H9 (cell line): ENCODE measurements at regions not wholly inside any gene's neighbourhood (a gene's known extent, or its start where the extent isn't known, plus 50 kb on each side); places are given as distances from the start of the nearest gene placed in this dataset.

Source experiments
- DNase-seq: peaks from one replicate; pipeline ENCODE4 v3.0.0-alpha.2; 2017
- H2AFZ ChIP-seq: one replicate; pipeline ENCODE4 v1.6.1; 2013; ENCODE audit warnings: mild to moderate bottlenecking, low read length, control low read depth, moderate library complexity
- H2AK5ac ChIP-seq: 2 replicates; pipeline ENCODE4 v1.6.1; 2013; ENCODE audit warnings: low read length, control low read depth, mixed read lengths; ENCODE audit not compliant: insufficient read length
- H2BK120ac ChIP-seq: one replicate; pipeline ENCODE4 v1.6.1; 2013; ENCODE audit warnings: low read depth, mild to moderate bottlenecking, low read length, control low read depth, inconsistent platforms; ENCODE audit not compliant: poor library complexity, severe bottlenecking
- H2BK12ac ChIP-seq: 2 replicates; pipeline ENCODE4 v1.6.1; 2013; ENCODE audit warnings: low read length, control low read depth, mixed read lengths, low read depth; ENCODE audit not compliant: insufficient read length
- H2BK15ac ChIP-seq: 2 replicates; pipeline ENCODE4 v1.6.1; 2013; ENCODE audit warnings: low read depth, low read length, control low read depth
- H2BK20ac ChIP-seq: one replicate; pipeline ENCODE4 v1.6.1; 2013; ENCODE audit warnings: low read depth, mild to moderate bottlenecking, low read length, control low read depth, inconsistent platforms; ENCODE audit not compliant: poor library complexity, severe bottlenecking
- H2BK5ac ChIP-seq: 2 replicates; pipeline ENCODE4 v1.6.1; 2013; ENCODE audit warnings: low read length, control low read depth, mixed read lengths; ENCODE audit not compliant: insufficient read length
- H3K14ac ChIP-seq: 2 replicates; pipeline ENCODE4 v1.6.1; 2013; ENCODE audit warnings: low read length, control low read depth; ENCODE audit not compliant: insufficient read depth
- H3K18ac ChIP-seq: 2 replicates; pipeline ENCODE4 v1.6.1; 2013; ENCODE audit warnings: low read depth, mild to moderate bottlenecking, mixed read lengths, low read length, control low read depth; ENCODE audit not compliant: insufficient read length
- H3K23ac ChIP-seq: 2 replicates; pipeline ENCODE4 v1.6.1; 2013; ENCODE audit warnings: low read length, control low read depth, mixed read lengths, low read depth; ENCODE audit not compliant: insufficient read length
- H3K23me2 ChIP-seq: 2 replicates; pipeline ENCODE4 v1.6.1; 2013; ENCODE audit warnings: low read depth, mild to moderate bottlenecking, mixed read lengths, low read length, control low read depth; ENCODE audit not compliant: insufficient read length, poor library complexity, severe bottlenecking
- H3K27ac ChIP-seq: 2 replicates; pipeline ENCODE4 v1.5.1; 2013; ENCODE audit warnings: low read length, control low read depth, mixed read lengths, low read depth; ENCODE audit not compliant: insufficient read length
- H3K27me3 ChIP-seq: 2 replicates; pipeline ENCODE4 v1.6.1; 2013; ENCODE audit warnings: low read length, control low read depth, inconsistent platforms; ENCODE audit not compliant: insufficient read depth
- H3K4ac ChIP-seq: 2 replicates; pipeline ENCODE4 v1.6.1; 2013; ENCODE audit warnings: low read depth, mild to moderate bottlenecking, control low read depth, inconsistent platforms, low read length, moderate library complexity
- H3K4me1 ChIP-seq: 2 replicates; pipeline ENCODE4 v1.6.1; 2013; ENCODE audit warnings: low read length, control low read depth, inconsistent platforms; ENCODE audit not compliant: insufficient read depth
- H3K4me2 ChIP-seq: 2 replicates; pipeline ENCODE4 v1.6.1; 2013; ENCODE audit warnings: low read length, control low read depth, mixed read lengths; ENCODE audit not compliant: insufficient read length, insufficient read depth
- H3K56ac ChIP-seq: 2 replicates; pipeline ENCODE4 v1.6.1; 2013; ENCODE audit warnings: low read depth, mild to moderate bottlenecking, mixed read lengths, low read length, control low read depth; ENCODE audit not compliant: insufficient read length
- H3K79me1 ChIP-seq: 2 replicates; pipeline ENCODE4 v1.6.1; 2013; ENCODE audit warnings: low read depth, mild to moderate bottlenecking, moderate library complexity, low read length, control low read depth, inconsistent platforms; ENCODE audit not compliant: insufficient read depth, poor library complexity, severe bottlenecking
- H3K79me2 ChIP-seq: 2 replicates; pipeline ENCODE4 v1.6.1; 2013; ENCODE audit warnings: low read length, control low read depth, inconsistent platforms; ENCODE audit not compliant: insufficient read depth
- H3K9ac ChIP-seq: 2 replicates; pipeline ENCODE4 v1.6.1; 2013; ENCODE audit warnings: low read length, control low read depth, mixed read lengths; ENCODE audit not compliant: insufficient read length; ENCODE audit errors: extremely low read depth
- H3K9me3 ChIP-seq: one replicate; pipeline ENCODE4 v1.6.1; 2013; ENCODE audit warnings: low read depth, low read length, inconsistent platforms; ENCODE audit not compliant: control insufficient read depth
- H3T11ph ChIP-seq: one replicate; pipeline ENCODE4 v1.6.1; 2013; ENCODE audit warnings: mild to moderate bottlenecking, low read length, control low read depth, inconsistent platforms
- H4K20me1 ChIP-seq: one replicate; pipeline ENCODE4 v1.6.1; 2013; ENCODE audit not compliant: control insufficient read depth, insufficient read length, insufficient read depth
- H4K5ac ChIP-seq: 2 replicates; pipeline ENCODE4 v1.6.1; 2013; ENCODE audit warnings: low read depth, mild to moderate bottlenecking, mixed read lengths, low read length, control low read depth; ENCODE audit not compliant: insufficient read length
- H4K8ac ChIP-seq: replicated peaks from 2 replicates; pipeline ENCODE4 v1.6.1; 2013; ENCODE audit warnings: low read length, control low read depth, mixed read lengths, low read depth; ENCODE audit not compliant: insufficient read length
- H4K91ac ChIP-seq: 2 replicates; pipeline ENCODE4 v1.6.1; 2013; ENCODE audit warnings: low read depth, mild to moderate bottlenecking, moderate library complexity, mixed read lengths, low read length, control low read depth; ENCODE audit not compliant: insufficient read length
- H3K27ac Mint-ChIP-seq, 3 experiments: 2 replicates in 2 of 3; 3 replicates in 1 of 3; pipeline ENCODE4 v1.8.0; 2020 to 2021; ENCODE audit warnings: mixed read lengths in 3 of 3, mild to moderate bottlenecking in 1 of 3, moderate library complexity in 1 of 3
- H3K27me3 Mint-ChIP-seq: 2 replicates; pipeline ENCODE4 v1.8.0; 2021; ENCODE audit warnings: low read depth, mild to moderate bottlenecking, moderate library complexity, mixed read lengths
- H3K36me3 Mint-ChIP-seq, 3 experiments: 2 replicates in 2 of 3; 3 replicates in 1 of 3; pipeline ENCODE4 v1.8.0; 2020 to 2021; ENCODE audit warnings: low read depth in 3 of 3, mixed read lengths in 3 of 3; ENCODE audit not compliant: insufficient read depth in 1 of 3
- H3K4me1 Mint-ChIP-seq, 2 experiments: 2 replicates each; pipeline ENCODE4 v1.8.0; 2020; ENCODE audit warnings: mixed read lengths in 2 of 2
- H3K4me3 Mint-ChIP-seq, 2 experiments: 2 replicates in 1 of 2; 3 replicates in 1 of 2; pipeline ENCODE4 v1.8.0; 2020 to 2021; ENCODE audit warnings: mild to moderate bottlenecking in 2 of 2, mixed read lengths in 2 of 2, moderate library complexity in 1 of 2
- H3K9me3 Mint-ChIP-seq, 2 experiments: 2 replicates in 1 of 2; 3 replicates in 1 of 2; pipeline ENCODE4 v1.8.0; 2020; ENCODE audit warnings: mild to moderate bottlenecking in 2 of 2, mixed read lengths in 2 of 2, moderate library complexity in 1 of 2
- WGBS: extraction: QIAGEN DNeasy Blood & Tissue Kit; methylation state at CpG from one replicate; pipeline ENCODE4 v1.1.7; 2013; ENCODE audit warnings: missing lambda C conversion rate, low lambda C conversion rate, mixed read lengths; ENCODE audit not compliant: insufficient read length; ENCODE audit errors: extremely low coverage; 5-methylcytosine and 5-hydroxymethylcytosine counted together
- TF ChIP-seq, protein P1 (sequence below): fragments of 200-600 bp; sonication (generic); conservative IDR thresholded peaks from 3 replicates; pipeline ENCODE4 v1.8.0; 2021; ENCODE audit warnings: antibody characterized with exemption, mild to moderate bottlenecking

DNA sequence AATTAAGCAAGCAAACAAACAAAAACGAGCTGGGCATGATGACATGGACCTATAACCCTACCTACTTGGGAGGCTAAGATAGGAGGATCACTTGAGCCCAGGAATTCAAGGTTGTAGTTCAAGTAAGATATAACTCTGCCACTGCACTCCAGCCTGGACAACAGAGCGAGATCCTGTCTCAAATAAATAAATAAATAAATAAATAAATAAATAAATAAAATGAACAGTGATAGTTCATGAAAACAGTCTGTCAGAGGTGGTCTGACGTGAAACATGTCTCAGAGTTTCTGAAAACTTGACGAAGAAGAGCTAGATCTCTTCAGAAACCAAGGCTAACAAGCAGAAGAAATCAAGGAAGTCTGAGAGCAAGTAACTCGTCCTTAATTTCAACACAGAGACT is 188.8 kb upstream of the GPC6 start:
- Histone ChIP-seq H2BK20ac (no peak overlapping the region), H2AFZ (no peak overlapping the region), H3K23ac (no peak overlapping the region), H2BK12ac (no peak overlapping the region), H4K20me1 (no peaks in the 10 kb centered on the region), H4K5ac (no peak overlapping the region), H3K9ac (no peak overlapping the region), H3K27me3 (no peaks in the 10 kb centered on the region), H2AK5ac (no peak overlapping the region), H3K4ac (no peak overlapping the region), H3K4me2 (no peak overlapping the region), H3T11ph (no peak overlapping the region), H2BK5ac (no peak overlapping the region), H3K23me2 (no peaks in the 10 kb centered on the region), H3K18ac (no peak overlapping the region), H2BK120ac (no peak overlapping the region), H3K79me1 (no peaks in the 10 kb centered on the region), H3K14ac (no peak overlapping the region), H4K91ac (no peak overlapping the region), H3K56ac (no peak overlapping the region), H3K9me3 (no peaks in the 10 kb centered on the region), H3K27ac (no peak overlapping the region), H3K4me1 (no peaks in the 10 kb centered on the region), H4K8ac (no peak overlapping the region), H2BK15ac (no peak overlapping the region), H3K79me2 (no peaks in the 10 kb centered on the region)
- WGBS, result no CpG with 5 or more reads among the region's 5 CpGs
- Mint-ChIP-seq H3K4me1 (peaks cover 6 to 7% of the 10 kb centered on the region in 2 experiments), H3K9me3 (peaks cover 3 to 5% of the 10 kb centered on the region in 2 experiments; a peak in 4 of 5 replicates), H3K27ac (no peak overlapping the region), H3K36me3 (peaks cover 0 to 10% (median 4%) of the 10 kb centered on the region in 3 experiments; a peak in 4 of 7 replicates), H3K4me3 (no peak overlapping the region), H3K27me3 (no peaks in the 10 kb centered on the region; the same call in 1 of the 2 replicates)
- no peak for DNase-seq
- TF ChIP-seq, protein P1, sequence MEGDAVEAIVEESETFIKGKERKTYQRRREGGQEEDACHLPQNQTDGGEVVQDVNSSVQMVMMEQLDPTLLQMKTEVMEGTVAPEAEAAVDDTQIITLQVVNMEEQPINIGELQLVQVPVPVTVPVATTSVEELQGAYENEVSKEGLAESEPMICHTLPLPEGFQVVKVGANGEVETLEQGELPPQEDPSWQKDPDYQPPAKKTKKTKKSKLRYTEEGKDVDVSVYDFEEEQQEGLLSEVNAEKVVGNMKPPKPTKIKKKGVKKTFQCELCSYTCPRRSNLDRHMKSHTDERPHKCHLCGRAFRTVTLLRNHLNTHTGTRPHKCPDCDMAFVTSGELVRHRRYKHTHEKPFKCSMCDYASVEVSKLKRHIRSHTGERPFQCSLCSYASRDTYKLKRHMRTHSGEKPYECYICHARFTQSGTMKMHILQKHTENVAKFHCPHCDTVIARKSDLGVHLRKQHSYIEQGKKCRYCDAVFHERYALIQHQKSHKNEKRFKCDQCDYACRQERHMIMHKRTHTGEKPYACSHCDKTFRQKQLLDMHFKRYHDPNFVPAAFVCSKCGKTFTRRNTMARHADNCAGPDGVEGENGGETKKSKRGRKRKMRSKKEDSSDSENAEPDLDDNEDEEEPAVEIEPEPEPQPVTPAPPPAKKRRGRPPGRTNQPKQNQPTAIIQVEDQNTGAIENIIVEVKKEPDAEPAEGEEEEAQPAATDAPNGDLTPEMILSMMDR, result no peak
